GM23338 (cell line): ENCODE measurements at regions not wholly inside any gene's neighbourhood (a gene's known extent, or its start where the extent isn't known, plus 50 kb on each side); places are given as distances from the start of the nearest gene placed in this dataset.

ENCODE experiments used
- ATAC-seq: fragments of 200-7000 bp; cut with Tn5 transposase; 3 replicates; pipeline ENCODE4 v1.9.1; 2020
- DNase-seq: peaks from one replicate; pipeline ENCODE4 v3.0.0-alpha.2; 2015; ENCODE audit warnings: low spot score
- H2AFZ ChIP-seq: fragments of 200-600 bp; sonication (generic); 2 replicates; pipeline ENCODE4 v1.8.0; 2016; ENCODE audit warnings: antibody characterized with exemption, mild to moderate bottlenecking, moderate library complexity
- H3F3A ChIP-seq: fragments of 200-600 bp; sonication (generic); replicated peaks from 2 replicates; pipeline ENCODE4 v1.8.0; 2017; ENCODE audit warnings: antibody characterized with exemption, mixed run types, low read depth
- H3K27ac ChIP-seq: fragments of 200-600 bp; sonication (generic); 2 replicates; pipeline ENCODE4 v1.6.1; 2016; ENCODE audit warnings: low read depth
- H3K27me3 ChIP-seq: fragments of 200-600 bp; sonication (generic); 2 replicates; pipeline ENCODE4 v1.8.0; 2016; ENCODE audit warnings: mild to moderate bottlenecking, mixed run types, moderate library complexity; ENCODE audit not compliant: insufficient read depth
- H3K36me3 ChIP-seq: fragments of 200-600 bp; sonication (generic); 2 replicates; pipeline ENCODE4 v1.8.0; 2016; ENCODE audit warnings: mild to moderate bottlenecking; ENCODE audit not compliant: insufficient read depth
- H3K4me1 ChIP-seq: fragments of 200-600 bp; sonication (generic); 2 replicates; pipeline ENCODE4 v1.8.0; 2016; ENCODE audit warnings: mild to moderate bottlenecking, moderate library complexity; ENCODE audit not compliant: insufficient read depth
- H3K4me2 ChIP-seq: fragments of 200-600 bp; sonication (generic); 2 replicates; pipeline ENCODE4 v1.7.1; 2017; ENCODE audit warnings: mixed run types
- H3K4me3 ChIP-seq: fragments of 200-600 bp; sonication (generic); 2 replicates; pipeline ENCODE4 v1.6.1; 2016; ENCODE audit warnings: mixed run types
- H3K79me2 ChIP-seq: fragments of 200-600 bp; sonication (generic); replicated peaks from 2 replicates; pipeline ENCODE4 v1.8.0; 2017; ENCODE audit warnings: mild to moderate bottlenecking; ENCODE audit not compliant: insufficient read depth
- H3K9me2 ChIP-seq: fragments of 200-600 bp; sonication (generic); 2 replicates; pipeline ENCODE4 v1.8.0; 2017; ENCODE audit not compliant: insufficient read depth
- H4K20me1 ChIP-seq: fragments of 200-600 bp; sonication (generic); replicated peaks from 2 replicates; pipeline ENCODE4 v1.8.0; 2017; ENCODE audit warnings: mild to moderate bottlenecking; ENCODE audit not compliant: insufficient read depth
- H3K27ac Mint-ChIP-seq: 2 replicates; pipeline ENCODE4 v1.8.0; 2020; ENCODE audit warnings: inconsistent platforms, mild to moderate bottlenecking, moderate library complexity, mixed read lengths
- H3K27me3 Mint-ChIP-seq: 3 replicates; pipeline ENCODE4 v1.8.0; 2022; ENCODE audit warnings: low read depth, mild to moderate bottlenecking, moderate library complexity, mixed read lengths, inconsistent platforms; ENCODE audit not compliant: insufficient read depth, poor library complexity
- H3K36me3 Mint-ChIP-seq: 3 replicates; pipeline ENCODE4 v1.8.0; 2021; ENCODE audit warnings: low read depth, mild to moderate bottlenecking, inconsistent platforms, moderate library complexity, mixed read lengths
- H3K4me1 Mint-ChIP-seq: 3 replicates; pipeline ENCODE4 v1.8.0; 2020; ENCODE audit warnings: mild to moderate bottlenecking, inconsistent platforms, mixed read lengths
- H3K4me3 Mint-ChIP-seq: 3 replicates; pipeline ENCODE4 v1.8.0; 2021; ENCODE audit warnings: moderate library complexity, mild to moderate bottlenecking, inconsistent platforms, mixed read lengths
- H3K9me3 Mint-ChIP-seq: 3 replicates; pipeline ENCODE4 v1.8.0; 2020; ENCODE audit warnings: moderate library complexity, mild to moderate bottlenecking, inconsistent platforms, mixed read lengths
- EZH2 ChIP-seq: fragments of 200-600 bp; sonication (generic); IDR thresholded peaks from one replicate; pipeline ENCODE4 v1.8.0; 2017; ENCODE audit warnings: antibody characterized with exemption, mild to moderate bottlenecking, low read depth; ENCODE audit not compliant: unreplicated experiment
- EZH2phosphoT487 ChIP-seq: fragments of 200-600 bp; sonication (generic); IDR thresholded peaks from one replicate; pipeline ENCODE4 v1.8.1; 2018; ENCODE audit warnings: antibody characterized with exemption; ENCODE audit not compliant: unreplicated experiment
- NANOG ChIP-seq: IDR thresholded peaks from 2 replicates; pipeline ENCODE4 v1.6.1; 2016; ENCODE audit warnings: antibody characterized with exemption, borderline replicate concordance
- ZNF331 ChIP-seq: fragments of 250-450 bp; sonication (Bioruptor Pico); IDR thresholded peaks from 2 replicates; pipeline ENCODE4 v1.5.0; 2020; ENCODE audit warnings: low read depth, mild to moderate bottlenecking, moderate library complexity
- TF ChIP-seq, protein P1 (sequence below), 2 experiments: fragments of 200-600 bp in 1 of 2; sonication (generic) in 1 of 2; conservative IDR thresholded peaks; 2 replicates each; pipeline versions ENCODE4 v1.5.1 to v1.6.1; 2016 to 2017; ENCODE audit warnings: antibody characterized with exemption in 2 of 2, low read depth in 2 of 2, mild to moderate bottlenecking in 2 of 2, moderate library complexity in 1 of 2
- TF ChIP-seq, protein P2 (sequence below): fragments of 250-450 bp; sonication (Bioruptor Pico); IDR thresholded peaks from 2 replicates; pipeline ENCODE4 v1.5.0; 2020; ENCODE audit warnings: mild to moderate bottlenecking, moderate library complexity
- TF ChIP-seq, protein P3 (sequence below): IDR thresholded peaks from 2 replicates; pipeline ENCODE4 v1.6.1; 2016; ENCODE audit warnings: antibody characterized with exemption

- DNase-seq: no peak
- peaks cover 23% of the 10 kb centered on the region for H3K27me3 Mint-ChIP-seq
- no peak overlapping the region for H3K4me3 Mint-ChIP-seq
These were observed 74.5 kb downstream of the RTP5 start for GRCh38 chr2:241943961-241944575.

GRCh38 chr2:241944821-241945220 is 75.3 kb downstream of the RTP5 start:
- no peak for DNase-seq
- TF ChIP-seq ZNF331 (CRISPR knock-in tag) (no peak), EZH2 (no peak), EZH2phosphoT487 (no peak), NANOG (no peak)
- TF ChIP-seq, protein P1, sequence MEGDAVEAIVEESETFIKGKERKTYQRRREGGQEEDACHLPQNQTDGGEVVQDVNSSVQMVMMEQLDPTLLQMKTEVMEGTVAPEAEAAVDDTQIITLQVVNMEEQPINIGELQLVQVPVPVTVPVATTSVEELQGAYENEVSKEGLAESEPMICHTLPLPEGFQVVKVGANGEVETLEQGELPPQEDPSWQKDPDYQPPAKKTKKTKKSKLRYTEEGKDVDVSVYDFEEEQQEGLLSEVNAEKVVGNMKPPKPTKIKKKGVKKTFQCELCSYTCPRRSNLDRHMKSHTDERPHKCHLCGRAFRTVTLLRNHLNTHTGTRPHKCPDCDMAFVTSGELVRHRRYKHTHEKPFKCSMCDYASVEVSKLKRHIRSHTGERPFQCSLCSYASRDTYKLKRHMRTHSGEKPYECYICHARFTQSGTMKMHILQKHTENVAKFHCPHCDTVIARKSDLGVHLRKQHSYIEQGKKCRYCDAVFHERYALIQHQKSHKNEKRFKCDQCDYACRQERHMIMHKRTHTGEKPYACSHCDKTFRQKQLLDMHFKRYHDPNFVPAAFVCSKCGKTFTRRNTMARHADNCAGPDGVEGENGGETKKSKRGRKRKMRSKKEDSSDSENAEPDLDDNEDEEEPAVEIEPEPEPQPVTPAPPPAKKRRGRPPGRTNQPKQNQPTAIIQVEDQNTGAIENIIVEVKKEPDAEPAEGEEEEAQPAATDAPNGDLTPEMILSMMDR (conservative IDR thresholded peaks at IDR 0.05; ENCODE audit: low read depth in 2 of 2): no peak
- TF ChIP-seq, protein P2, sequence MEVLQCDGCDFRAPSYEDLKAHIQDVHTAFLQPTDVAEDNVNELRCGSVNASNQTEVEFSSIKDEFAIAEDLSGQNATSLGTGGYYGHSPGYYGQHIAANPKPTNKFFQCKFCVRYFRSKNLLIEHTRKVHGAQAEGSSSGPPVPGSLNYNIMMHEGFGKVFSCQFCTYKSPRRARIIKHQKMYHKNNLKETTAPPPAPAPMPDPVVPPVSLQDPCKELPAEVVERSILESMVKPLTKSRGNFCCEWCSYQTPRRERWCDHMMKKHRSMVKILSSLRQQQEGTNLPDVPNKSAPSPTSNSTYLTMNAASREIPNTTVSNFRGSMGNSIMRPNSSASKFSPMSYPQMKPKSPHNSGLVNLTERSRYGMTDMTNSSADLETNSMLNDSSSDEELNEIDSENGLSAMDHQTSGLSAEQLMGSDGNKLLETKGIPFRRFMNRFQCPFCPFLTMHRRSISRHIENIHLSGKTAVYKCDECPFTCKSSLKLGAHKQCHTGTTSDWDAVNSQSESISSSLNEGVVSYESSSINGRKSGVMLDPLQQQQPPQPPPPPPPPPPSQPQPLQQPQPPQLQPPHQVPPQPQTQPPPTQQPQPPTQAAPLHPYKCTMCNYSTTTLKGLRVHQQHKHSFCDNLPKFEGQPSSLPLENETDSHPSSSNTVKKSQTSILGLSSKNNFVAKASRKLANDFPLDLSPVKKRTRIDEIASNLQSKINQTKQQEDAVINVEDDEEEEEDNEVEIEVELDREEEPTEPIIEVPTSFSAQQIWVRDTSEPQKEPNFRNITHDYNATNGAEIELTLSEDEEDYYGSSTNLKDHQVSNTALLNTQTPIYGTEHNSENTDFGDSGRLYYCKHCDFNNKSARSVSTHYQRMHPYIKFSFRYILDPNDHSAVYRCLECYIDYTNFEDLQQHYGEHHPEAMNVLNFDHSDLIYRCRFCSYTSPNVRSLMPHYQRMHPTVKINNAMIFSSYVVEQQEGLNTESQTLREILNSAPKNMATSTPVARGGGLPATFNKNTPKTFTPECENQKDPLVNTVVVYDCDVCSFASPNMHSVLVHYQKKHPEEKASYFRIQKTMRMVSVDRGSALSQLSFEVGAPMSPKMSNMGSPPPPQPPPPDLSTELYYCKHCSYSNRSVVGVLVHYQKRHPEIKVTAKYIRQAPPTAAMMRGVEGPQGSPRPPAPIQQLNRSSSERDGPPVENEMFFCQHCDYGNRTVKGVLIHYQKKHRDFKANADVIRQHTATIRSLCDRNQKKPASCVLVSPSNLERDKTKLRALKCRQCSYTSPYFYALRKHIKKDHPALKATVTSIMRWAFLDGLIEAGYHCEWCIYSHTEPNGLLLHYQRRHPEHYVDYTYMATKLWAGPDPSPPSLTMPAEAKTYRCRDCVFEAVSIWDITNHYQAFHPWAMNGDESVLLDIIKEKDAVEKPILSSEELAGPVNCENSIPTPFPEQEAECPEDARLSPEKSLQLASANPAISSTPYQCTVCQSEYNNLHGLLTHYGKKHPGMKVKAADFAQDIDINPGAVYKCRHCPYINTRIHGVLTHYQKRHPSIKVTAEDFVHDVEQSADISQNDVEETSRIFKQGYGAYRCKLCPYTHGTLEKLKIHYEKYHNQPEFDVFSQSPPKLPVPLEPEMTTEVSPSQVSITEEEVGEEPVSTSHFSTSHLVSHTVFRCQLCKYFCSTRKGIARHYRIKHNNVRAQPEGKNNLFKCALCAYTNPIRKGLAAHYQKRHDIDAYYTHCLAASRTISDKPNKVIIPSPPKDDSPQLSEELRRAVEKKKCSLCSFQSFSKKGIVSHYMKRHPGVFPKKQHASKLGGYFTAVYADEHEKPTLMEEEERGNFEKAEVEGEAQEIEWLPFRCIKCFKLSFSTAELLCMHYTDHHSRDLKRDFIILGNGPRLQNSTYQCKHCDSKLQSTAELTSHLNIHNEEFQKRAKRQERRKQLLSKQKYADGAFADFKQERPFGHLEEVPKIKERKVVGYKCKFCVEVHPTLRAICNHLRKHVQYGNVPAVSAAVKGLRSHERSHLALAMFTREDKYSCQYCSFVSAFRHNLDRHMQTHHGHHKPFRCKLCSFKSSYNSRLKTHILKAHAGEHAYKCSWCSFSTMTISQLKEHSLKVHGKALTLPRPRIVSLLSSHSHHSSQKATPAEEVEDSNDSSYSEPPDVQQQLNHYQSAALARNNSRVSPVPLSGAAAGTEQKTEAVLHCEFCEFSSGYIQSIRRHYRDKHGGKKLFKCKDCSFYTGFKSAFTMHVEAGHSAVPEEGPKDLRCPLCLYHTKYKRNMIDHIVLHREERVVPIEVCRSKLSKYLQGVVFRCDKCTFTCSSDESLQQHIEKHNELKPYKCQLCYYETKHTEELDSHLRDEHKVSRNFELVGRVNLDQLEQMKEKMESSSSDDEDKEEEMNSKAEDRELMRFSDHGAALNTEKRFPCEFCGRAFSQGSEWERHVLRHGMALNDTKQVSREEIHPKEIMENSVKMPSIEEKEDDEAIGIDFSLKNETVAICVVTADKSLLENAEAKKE (CRISPR knock-in tag): no peak

More at GRCh38 chr2:241943961-241944575, 74.5 kb downstream of the RTP5 start:
- H3K4me1 ChIP-seq: peaks cover 6% of the 10 kb centered on the region; the same call in 1 of the 2 replicates
- H3K79me2 ChIP-seq: no peaks in the 10 kb centered on the region
- no peak overlapping the region for H2AFZ ChIP-seq
- Mint-ChIP-seq H3K4me1 (peaks cover 23% of the 10 kb centered on the region), H3K9me3 (peaks cover 6% of the 10 kb centered on the region; the same call in 2 of the 3 replicates), H3K36me3 (peaks cover 5% of the 10 kb centered on the region), H3K27ac (no peak overlapping the region)
- TF ChIP-seq, protein P3, sequence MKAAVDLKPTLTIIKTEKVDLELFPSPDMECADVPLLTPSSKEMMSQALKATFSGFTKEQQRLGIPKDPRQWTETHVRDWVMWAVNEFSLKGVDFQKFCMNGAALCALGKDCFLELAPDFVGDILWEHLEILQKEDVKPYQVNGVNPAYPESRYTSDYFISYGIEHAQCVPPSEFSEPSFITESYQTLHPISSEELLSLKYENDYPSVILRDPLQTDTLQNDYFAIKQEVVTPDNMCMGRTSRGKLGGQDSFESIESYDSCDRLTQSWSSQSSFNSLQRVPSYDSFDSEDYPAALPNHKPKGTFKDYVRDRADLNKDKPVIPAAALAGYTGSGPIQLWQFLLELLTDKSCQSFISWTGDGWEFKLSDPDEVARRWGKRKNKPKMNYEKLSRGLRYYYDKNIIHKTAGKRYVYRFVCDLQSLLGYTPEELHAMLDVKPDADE: no peak
- H3K4me3 ChIP-seq: no peak overlapping the region
- H4K20me1 ChIP-seq: no peaks in the 10 kb centered on the region
- no peaks in the 10 kb centered on the region for H3F3A ChIP-seq
- H3K27ac ChIP-seq: no peak overlapping the region
- H3K36me3 ChIP-seq: no peaks in the 10 kb centered on the region
- ATAC-seq: no peak
- peaks cover 6% of the 10 kb centered on the region; the same call in 1 of the 2 replicates for H3K27me3 ChIP-seq
- peaks cover 5% of the 10 kb centered on the region; the same call in 1 of the 2 replicates for H3K9me2 ChIP-seq
- no peak overlapping the region for H3K4me2 ChIP-seq

More at GRCh38 chr2:241944821-241945220, 75.3 kb downstream of the RTP5 start:
- Histone ChIP-seq H3K36me3 (no peaks in the 10 kb centered on the region), H4K20me1 (no peaks in the 10 kb centered on the region), H3K27me3 (peaks cover 6% of the 10 kb centered on the region; the same call in 1 of the 2 replicates), H2AFZ (no peak overlapping the region), H3K4me1 (peaks cover 6% of the 10 kb centered on the region; the same call in 1 of the 2 replicates), H3K27ac (no peak overlapping the region), H3K4me3 (no peak overlapping the region), H3F3A (no peaks in the 10 kb centered on the region), H3K4me2 (no peak overlapping the region), H3K79me2 (no peaks in the 10 kb centered on the region), H3K9me2 (no peaks in the 10 kb centered on the region)
- peaks cover 23% of the 10 kb centered on the region for H3K4me1 Mint-ChIP-seq
- peaks cover 5% of the 10 kb centered on the region for H3K36me3 Mint-ChIP-seq
- H3K4me3 Mint-ChIP-seq: no peak overlapping the region
- no peak overlapping the region for H3K27ac Mint-ChIP-seq
- H3K9me3 Mint-ChIP-seq: peaks cover 6% of the 10 kb centered on the region; the same call in 2 of the 3 replicates
- no peak for ATAC-seq
- peaks cover 23% of the 10 kb centered on the region for H3K27me3 Mint-ChIP-seq
